Activated CD4-positive, alpha-beta T cell treated with anti-CD3 and anti-CD28 coated beads for 4 hours (primary cell): ENCODE measurements at regions not wholly inside any gene's neighbourhood (a gene's known extent, or its start where the extent isn't known, plus 50 kb on each side); places are given as distances from the start of the nearest gene placed in this dataset.

ENCODE experiments used
- DNase-seq, 2 donors: peaks; one replicate each; pipeline ENCODE4 v3.0.0-alpha.2; 2020

- no peak for DNase-seq
These were observed 92.0 kb upstream of the RAI14 start for GRCh38 chr5:34563931-34564709.

- no peak for DNase-seq
These were observed 91.4 kb upstream of the RAI14 start for GRCh38 chr5:34564710-34565235.

- DNase-seq = no peak
These were observed 86.0 kb upstream of the RAI14 start for GRCh38 chr5:34570143-34570542.

GRCh38 chr5:34570721-34571676 lies 85.1 kb upstream of the RAI14 start:
- DNase-seq = no peak

GRCh38 chr5:34571677-34572041 lies 84.5 kb upstream of the RAI14 start:
- DNase-seq = no peak

GRCh38 chr5:34574936-34575467 lies 81.1 kb upstream of the RAI14 start:
- no peak for DNase-seq

- DNase-seq = no peak
These were observed 79.0 kb upstream of the RAI14 start for GRCh38 chr5:34576891-34577666.

GRCh38 chr5:34578962-34579361 lies 77.2 kb upstream of the RAI14 start:
- DNase-seq = no peak

GRCh38 chr5:34580983-34581382 lies 75.1 kb upstream of the RAI14 start:
- DNase-seq = no peak

GRCh38 chr5:34582371-34582770 lies 73.8 kb upstream of the RAI14 start:
- no peak for DNase-seq

- DNase-seq = no peak
These were observed 73.0 kb upstream of the RAI14 start for GRCh38 chr5:34583167-34583566.

- DNase-seq = no peak
These were observed 72.0 kb upstream of the RAI14 start for GRCh38 chr5:34584165-34584564.

- DNase-seq = no peak
These were observed 70.5 kb upstream of the RAI14 start for GRCh38 chr5:34585601-34586104.

GRCh38 chr5:34586117-34586885 lies 69.8 kb upstream of the RAI14 start:
- DNase-seq = no peak

GRCh38 chr5:34587355-34588241 lies 68.5 kb upstream of the RAI14 start:
- no peak for DNase-seq

- DNase-seq = no peak
These were observed 66.3 kb upstream of the RAI14 start for GRCh38 chr5:34589832-34590231.

- no peak for DNase-seq
These were observed 64.4 kb upstream of the RAI14 start for GRCh38 chr5:34591723-34592122.

GRCh38 chr5:34597034-34598027 lies 58.8 kb upstream of the RAI14 start:
- DNase-seq = no peak

GRCh38 chr5:34598177-34598794 lies 57.8 kb upstream of the RAI14 start:
- DNase-seq = no peak
